SK-N-SH (cell line): ENCODE measurements at regions not wholly inside any gene's neighbourhood (a gene's known extent, or its start where the extent isn't known, plus 50 kb on each side); places are given as distances from the start of the nearest gene placed in this dataset.

Experiments used
- CTCF ChIA-PET: fragments of 300-600, 350-600 bp; formaldehyde crosslinking; extraction: SDS; loops from one replicate; lab custom pipeline; 2021; lab: Yijun Ruan, JAX
- POLR2A ChIA-PET: fragments of 350-600 bp; sonication (Branson Sonifier 250); formaldehyde crosslinking; extraction: SDS; loops from one replicate; lab custom pipeline; 2020; ENCODE audit warnings: antibody characterized with exemption, inconsistent platforms; lab: Yijun Ruan, JAX
- DNase-seq: peaks from one replicate; pipeline ENCODE4 v3.0.0; 2012
- H2AFZ ChIP-seq: fragments of 200-600 bp; sonication (generic); 2 replicates; pipeline ENCODE4 v1.8.1; 2016; ENCODE audit warnings: antibody characterized with exemption, mild to moderate bottlenecking, low read depth
- H3F3A ChIP-seq: fragments of 200-600 bp; sonication (generic); replicated peaks from 2 replicates; pipeline ENCODE3; 2016; ENCODE audit warnings: antibody characterized with exemption, mild to moderate bottlenecking; ENCODE audit not compliant: insufficient read depth
- H3K27ac ChIP-seq, 2 experiments: fragments of 200-500 bp in 1 of 2; fragments of 200-600 bp in 1 of 2; sonication (Bioruptor generic) in 1 of 2; sonication (generic), shearing (Covaris generic) in 1 of 2; 2 replicates each; pipeline versions ENCODE4 v1.5.1 to v1.6.1; 2014 to 2016; ENCODE audit warnings: low read depth in 2 of 2, inconsistent platforms in 1 of 2, low read length in 1 of 2, mild to moderate bottlenecking in 1 of 2, mixed read lengths in 1 of 2
- H3K27me3 ChIP-seq: fragments of 200-600 bp; sonication (generic), shearing (Covaris generic); 2 replicates; pipeline ENCODE4 v1.6.1; 2016; ENCODE audit warnings: mixed run types; ENCODE audit not compliant: insufficient read depth
- H3K36me3 ChIP-seq, 2 experiments: fragments of 200-500 bp in 1 of 2; fragments of 200-600 bp in 1 of 2; sonication (Bioruptor generic) in 1 of 2; sonication (generic) in 1 of 2; replicated peaks in 1 of 2; 2 replicates each; pipeline versions ENCODE3 to v1.5.1; 2014 to 2016; ENCODE audit warnings: low read length in 1 of 2, mild to moderate bottlenecking in 1 of 2; ENCODE audit not compliant: insufficient read depth in 2 of 2, control insufficient read depth in 1 of 2
- H3K4me1 ChIP-seq, 2 experiments: fragments of 200-500 bp in 1 of 2; fragments of 200-600 bp in 1 of 2; sonication (Bioruptor generic) in 1 of 2; sonication (generic), shearing (Covaris generic) in 1 of 2; 2 replicates each; pipeline versions ENCODE4 v1.5.1 to v1.6.1; 2014 to 2016; ENCODE audit warnings: low read depth in 1 of 2, low read length in 1 of 2, mixed run types in 1 of 2; ENCODE audit not compliant: insufficient read depth in 2 of 2, control insufficient read depth in 1 of 2
- H3K4me2 ChIP-seq: fragments of 200-600 bp; sonication (generic), shearing (Covaris generic); 2 replicates; pipeline ENCODE4 v1.6.1; 2017; ENCODE audit warnings: mixed run types
- H3K4me3 ChIP-seq, 2 experiments: fragments of 200-500 bp in 1 of 2; fragments of 200-600 bp in 1 of 2; sonication (Bioruptor generic) in 1 of 2; sonication (generic), shearing (Covaris generic) in 1 of 2; 2 replicates each; pipeline versions ENCODE4 v1.5.1 to v1.8.1; 2014 to 2016; ENCODE audit warnings: low read depth in 2 of 2, inconsistent platforms in 1 of 2, low read length in 1 of 2, mild to moderate bottlenecking in 1 of 2, mixed read lengths in 1 of 2, moderate library complexity in 1 of 2
- H3K79me2 ChIP-seq: fragments of 200-600 bp; sonication (generic); 2 replicates; pipeline ENCODE4 v1.8.1; 2017; ENCODE audit warnings: mild to moderate bottlenecking; ENCODE audit not compliant: insufficient read depth
- H3K9ac ChIP-seq: fragments of 200-600 bp; sonication (generic); 2 replicates; pipeline ENCODE4 v1.6.1; 2017; ENCODE audit warnings: mixed run types
- H3K9me2 ChIP-seq: fragments of 200-600 bp; sonication (generic); 2 replicates; pipeline ENCODE4 v1.6.1; 2017; ENCODE audit warnings: mixed run types
- H3K9me3 ChIP-seq: fragments of 200-600 bp; sonication (generic); 2 replicates; pipeline ENCODE4 v1.6.1; 2017; ENCODE audit warnings: mixed run types, mild to moderate bottlenecking, moderate library complexity
- H4K20me1 ChIP-seq: fragments of 200-600 bp; sonication (generic); 2 replicates; pipeline ENCODE4 v1.6.1; 2017; ENCODE audit warnings: mild to moderate bottlenecking, mixed run types; ENCODE audit not compliant: insufficient read depth
- EZH2phosphoT487 ChIP-seq: fragments of 200-600 bp; sonication (generic); IDR thresholded peaks from 2 replicates; pipeline ENCODE4 v1.6.1; 2017; ENCODE audit warnings: low read depth, mixed run types, mild to moderate bottlenecking, antibody characterized with exemption, moderate library complexity, borderline replicate concordance
- FOSL2 ChIP-seq: IDR thresholded peaks from 2 replicates; pipeline ENCODE4 v1.4.0; 2012; ENCODE audit warnings: low read depth, mild to moderate bottlenecking, moderate library complexity, borderline replicate concordance
- FOXJ3 ChIP-seq: sonication (generic); formaldehyde crosslinking; IDR thresholded peaks from 2 replicates; pipeline ENCODE4 v1.5.1; 2020; ENCODE audit warnings: mild to moderate bottlenecking, missing genetic modification reagents
- FOXM1 ChIP-seq: IDR thresholded peaks from 2 replicates; pipeline ENCODE4 v1.4.0; 2012; ENCODE audit warnings: low read depth, mild to moderate bottlenecking
- GATA2 ChIP-seq: sonication (generic); formaldehyde crosslinking; IDR thresholded peaks from 2 replicates; pipeline ENCODE4 v1.5.0; 2020; ENCODE audit warnings: mild to moderate bottlenecking, missing genetic modification reagents
- JUND ChIP-seq: IDR thresholded peaks from 2 replicates; pipeline ENCODE4 v1.4.0; 2012
- MEF2A ChIP-seq: IDR thresholded peaks from 2 replicates; pipeline ENCODE4 v1.4.0; 2012; ENCODE audit warnings: low read depth, borderline replicate concordance
- NFIC ChIP-seq: IDR thresholded peaks from 2 replicates; pipeline ENCODE4 v1.4.0; 2012; ENCODE audit warnings: borderline replicate concordance
- POLR2AphosphoS5 ChIP-seq: IDR thresholded peaks from 2 replicates; pipeline ENCODE4 v1.6.1; 2012; ENCODE audit warnings: low read depth, low read length
- RAD21 ChIP-seq: IDR thresholded peaks from 2 replicates; pipeline ENCODE4 v1.6.1; 2012; ENCODE audit warnings: mild to moderate bottlenecking, low read length
- RCOR1 ChIP-seq: fragments of 150-350 bp; IDR thresholded peaks from 2 replicates; pipeline ENCODE4 v1.6.1; 2017; ENCODE audit warnings: antibody characterized with exemption, low read length
- RFX5 ChIP-seq: IDR thresholded peaks from 2 replicates; pipeline ENCODE4 v1.6.1; 2012; ENCODE audit warnings: mild to moderate bottlenecking, improper control_type of control experiment, low read length
- RXRA ChIP-seq: IDR thresholded peaks from 2 replicates; pipeline ENCODE4 v1.4.0; 2012; ENCODE audit warnings: low read depth, mild to moderate bottlenecking, borderline replicate concordance
- SMC3 ChIP-seq: IDR thresholded peaks from 2 replicates; pipeline ENCODE4 v1.6.1; 2012; ENCODE audit warnings: low read depth, low read length, improper control_type of control experiment
- TAF1 ChIP-seq: IDR thresholded peaks from 2 replicates; pipeline ENCODE4 v1.6.1; 2012; ENCODE audit warnings: low read depth, mild to moderate bottlenecking, low read length, moderate library complexity, borderline replicate concordance
- TCF12 ChIP-seq: IDR thresholded peaks from 2 replicates; pipeline ENCODE4 v1.4.0; 2012
- TEAD4 ChIP-seq: IDR thresholded peaks from 2 replicates; pipeline ENCODE4 v1.4.0; 2012; ENCODE audit warnings: mild to moderate bottlenecking, borderline replicate concordance; ENCODE audit not compliant: insufficient read depth
- YY1 ChIP-seq: IDR thresholded peaks from 2 replicates; pipeline ENCODE4 v1.4.0; 2012; ENCODE audit warnings: low read depth, mild to moderate bottlenecking
- WGBS: methylation state at CpG from one replicate; pipeline ENCODE4 v1.1.6; 2017; ENCODE audit warnings: low lambda C conversion rate; 5-methylcytosine and 5-hydroxymethylcytosine counted together
- TF ChIP-seq, protein P1 (sequence below): IDR thresholded peaks from 2 replicates; pipeline ENCODE4; 2012
- TF ChIP-seq, protein P2 (sequence below): IDR thresholded peaks from 2 replicates; pipeline ENCODE4 v1.4.0; 2012; ENCODE audit warnings: low read depth, borderline replicate concordance
- TF ChIP-seq, protein P3 (sequence below): IDR thresholded peaks from 2 replicates; pipeline ENCODE4 v1.6.1; 2012; ENCODE audit warnings: mild to moderate bottlenecking, low read depth, low read length, moderate library complexity

DNA sequence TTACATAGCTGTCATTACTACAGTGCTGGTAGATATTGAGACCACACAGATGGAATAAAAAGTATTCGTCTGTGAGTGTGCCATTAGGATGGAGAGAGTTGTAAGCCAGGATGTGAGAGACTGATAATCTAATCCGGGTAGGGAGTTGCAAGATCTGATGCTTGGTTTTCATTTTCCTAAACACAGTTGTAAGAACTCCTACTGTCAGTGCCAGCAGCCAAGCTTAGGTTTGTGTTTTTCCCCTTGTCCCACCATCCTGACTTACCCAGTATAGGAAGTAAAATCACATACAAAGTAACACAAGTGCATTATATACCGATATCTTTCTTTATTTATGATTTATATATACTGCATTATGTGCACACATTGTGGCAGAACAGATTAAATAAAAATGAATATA, 726.4 kb upstream of the PCDH20 start:
- no peaks in the 10 kb centered on the region for H3K36me3 ChIP-seq
- TF ChIP-seq MEF2A (no peak), RCOR1 (no peak), TAF1 (no peak), EZH2phosphoT487 (no peak), FOSL2 (no peak), TCF12 (no peak), GATA2 (CRISPR knock-in tag) (no peak), RXRA (no peak), SMC3 (no peak), TEAD4 (no peak), YY1 (no peak)
- TF ChIP-seq, protein P1, sequence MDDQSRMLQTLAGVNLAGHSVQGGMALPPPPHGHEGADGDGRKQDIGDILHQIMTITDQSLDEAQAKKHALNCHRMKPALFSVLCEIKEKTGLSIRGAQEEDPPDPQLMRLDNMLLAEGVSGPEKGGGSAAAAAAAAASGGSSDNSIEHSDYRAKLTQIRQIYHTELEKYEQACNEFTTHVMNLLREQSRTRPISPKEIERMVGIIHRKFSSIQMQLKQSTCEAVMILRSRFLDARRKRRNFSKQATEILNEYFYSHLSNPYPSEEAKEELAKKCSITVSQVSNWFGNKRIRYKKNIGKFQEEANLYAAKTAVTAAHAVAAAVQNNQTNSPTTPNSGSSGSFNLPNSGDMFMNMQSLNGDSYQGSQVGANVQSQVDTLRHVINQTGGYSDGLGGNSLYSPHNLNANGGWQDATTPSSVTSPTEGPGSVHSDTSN: no peak
- TF ChIP-seq, protein P2, sequence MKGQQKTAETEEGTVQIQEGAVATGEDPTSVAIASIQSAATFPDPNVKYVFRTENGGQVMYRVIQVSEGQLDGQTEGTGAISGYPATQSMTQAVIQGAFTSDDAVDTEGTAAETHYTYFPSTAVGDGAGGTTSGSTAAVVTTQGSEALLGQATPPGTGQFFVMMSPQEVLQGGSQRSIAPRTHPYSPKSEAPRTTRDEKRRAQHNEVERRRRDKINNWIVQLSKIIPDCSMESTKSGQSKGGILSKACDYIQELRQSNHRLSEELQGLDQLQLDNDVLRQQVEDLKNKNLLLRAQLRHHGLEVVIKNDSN: no peak
- TF ChIP-seq, protein P3, sequence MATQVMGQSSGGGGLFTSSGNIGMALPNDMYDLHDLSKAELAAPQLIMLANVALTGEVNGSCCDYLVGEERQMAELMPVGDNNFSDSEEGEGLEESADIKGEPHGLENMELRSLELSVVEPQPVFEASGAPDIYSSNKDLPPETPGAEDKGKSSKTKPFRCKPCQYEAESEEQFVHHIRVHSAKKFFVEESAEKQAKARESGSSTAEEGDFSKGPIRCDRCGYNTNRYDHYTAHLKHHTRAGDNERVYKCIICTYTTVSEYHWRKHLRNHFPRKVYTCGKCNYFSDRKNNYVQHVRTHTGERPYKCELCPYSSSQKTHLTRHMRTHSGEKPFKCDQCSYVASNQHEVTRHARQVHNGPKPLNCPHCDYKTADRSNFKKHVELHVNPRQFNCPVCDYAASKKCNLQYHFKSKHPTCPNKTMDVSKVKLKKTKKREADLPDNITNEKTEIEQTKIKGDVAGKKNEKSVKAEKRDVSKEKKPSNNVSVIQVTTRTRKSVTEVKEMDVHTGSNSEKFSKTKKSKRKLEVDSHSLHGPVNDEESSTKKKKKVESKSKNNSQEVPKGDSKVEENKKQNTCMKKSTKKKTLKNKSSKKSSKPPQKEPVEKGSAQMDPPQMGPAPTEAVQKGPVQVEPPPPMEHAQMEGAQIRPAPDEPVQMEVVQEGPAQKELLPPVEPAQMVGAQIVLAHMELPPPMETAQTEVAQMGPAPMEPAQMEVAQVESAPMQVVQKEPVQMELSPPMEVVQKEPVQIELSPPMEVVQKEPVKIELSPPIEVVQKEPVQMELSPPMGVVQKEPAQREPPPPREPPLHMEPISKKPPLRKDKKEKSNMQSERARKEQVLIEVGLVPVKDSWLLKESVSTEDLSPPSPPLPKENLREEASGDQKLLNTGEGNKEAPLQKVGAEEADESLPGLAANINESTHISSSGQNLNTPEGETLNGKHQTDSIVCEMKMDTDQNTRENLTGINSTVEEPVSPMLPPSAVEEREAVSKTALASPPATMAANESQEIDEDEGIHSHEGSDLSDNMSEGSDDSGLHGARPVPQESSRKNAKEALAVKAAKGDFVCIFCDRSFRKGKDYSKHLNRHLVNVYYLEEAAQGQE: no peak
- TF ChIP-seq, all 33 proteins: peak for 0
- Histone ChIP-seq H3K27me3 (no peaks in the 10 kb centered on the region), H3K27ac (no peak overlapping the region), H4K20me1 (no peaks in the 10 kb centered on the region), H3K79me2 (no peaks in the 10 kb centered on the region), H3K9me3 (no peaks in the 10 kb centered on the region), H3K9ac (no peak overlapping the region), H3F3A (no peaks in the 10 kb centered on the region), H3K4me3 (no peak overlapping the region), H3K4me2 (no peak overlapping the region), H3K9me2 (no peaks in the 10 kb centered on the region), H3K4me1 (no peaks in the 10 kb centered on the region), H2AFZ (no peak overlapping the region)
- no peak for DNase-seq
- POLR2A ChIA-PET: no interaction called here
- 26% methylated on average over 3 of the region's 3 CpGs for WGBS
- CTCF ChIA-PET: no interaction called here

DNA sequence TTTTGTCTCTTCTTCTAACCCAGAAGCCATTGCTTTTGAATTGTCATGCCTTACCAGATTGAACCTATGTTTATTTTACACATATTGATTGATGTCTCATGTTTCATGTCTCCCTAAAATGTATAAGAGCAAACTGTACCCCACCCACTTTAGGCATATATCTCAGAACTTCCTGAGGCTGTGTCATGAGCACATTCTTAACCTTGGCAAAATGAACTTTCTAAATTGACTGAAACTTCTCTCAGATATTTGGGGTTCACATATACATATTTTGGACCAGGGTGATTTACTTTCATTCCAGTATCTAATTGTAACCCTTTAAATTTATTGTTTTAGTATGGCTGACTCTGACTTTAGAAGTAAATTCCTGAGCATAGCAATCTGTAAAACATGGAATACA, 723.9 kb upstream of the PCDH20 start:
- Histone ChIP-seq H3K9ac (no peak overlapping the region), H3F3A (no peaks in the 10 kb centered on the region), H3K9me3 (no peaks in the 10 kb centered on the region; the same call in 1 of the 2 replicates), H3K27ac (no peak overlapping the region), H3K4me3 (no peak overlapping the region), H3K36me3 (no peaks in the 10 kb centered on the region), H3K4me1 (no peaks in the 10 kb centered on the region), H3K79me2 (no peaks in the 10 kb centered on the region), H3K27me3 (no peaks in the 10 kb centered on the region), H3K9me2 (no peaks in the 10 kb centered on the region), H2AFZ (no peak overlapping the region), H3K4me2 (no peak overlapping the region), H4K20me1 (no peaks in the 10 kb centered on the region)
- POLR2A ChIA-PET: no interaction called here
- CTCF ChIA-PET: no interaction called here
- no peak for DNase-seq
- TF ChIP-seq FOXM1: no peak
- TF ChIP-seq MEF2A: no peak
- no peak for TF ChIP-seq POLR2AphosphoS5
- TF ChIP-seq JUND: no peak
- TF ChIP-seq RAD21: no peak
- TF ChIP-seq TEAD4: no peak
- TF ChIP-seq, protein P3: no peak
- no peak for TF ChIP-seq NFIC
- no peak for TF ChIP-seq TAF1
- no peak for TF ChIP-seq RFX5
- no peak for TF ChIP-seq EZH2phosphoT487
- TF ChIP-seq FOXJ3 (CRISPR knock-in tag): no peak
- TF ChIP-seq SMC3: no peak
